ENCODE measurements at regions not wholly inside any gene's neighbourhood (a gene's known extent, or its start where the extent isn't known, plus 50 kb on each side); places are given as distances from the start of the nearest gene placed in this dataset.

DNA sequence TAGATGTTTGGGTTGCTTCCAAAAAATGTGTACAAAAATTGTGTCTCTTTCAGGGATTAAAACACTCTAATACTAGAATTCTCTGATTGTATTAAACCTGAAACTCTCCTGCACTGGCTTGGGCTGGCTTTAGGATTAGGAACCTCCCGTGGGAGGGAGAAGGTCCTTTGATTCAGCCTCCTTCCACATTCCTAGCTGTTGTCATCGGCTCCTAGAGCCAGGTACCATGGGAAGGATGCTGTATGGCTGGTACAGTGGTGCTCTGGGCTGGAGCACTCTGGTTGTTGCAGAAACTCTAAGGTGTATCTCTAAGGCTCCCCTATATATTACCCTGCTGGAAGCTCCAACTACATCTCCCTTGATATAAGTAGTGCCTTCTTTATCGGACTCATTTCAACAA is 245.2 kb upstream of the FOXK1 start:
- intact Hi-C loops (cut with DNase I), result no loop called here
- WGBS, 2 donors, result 38 to 53% methylated on average over 3 of the region's 3 CpGs

DNA sequence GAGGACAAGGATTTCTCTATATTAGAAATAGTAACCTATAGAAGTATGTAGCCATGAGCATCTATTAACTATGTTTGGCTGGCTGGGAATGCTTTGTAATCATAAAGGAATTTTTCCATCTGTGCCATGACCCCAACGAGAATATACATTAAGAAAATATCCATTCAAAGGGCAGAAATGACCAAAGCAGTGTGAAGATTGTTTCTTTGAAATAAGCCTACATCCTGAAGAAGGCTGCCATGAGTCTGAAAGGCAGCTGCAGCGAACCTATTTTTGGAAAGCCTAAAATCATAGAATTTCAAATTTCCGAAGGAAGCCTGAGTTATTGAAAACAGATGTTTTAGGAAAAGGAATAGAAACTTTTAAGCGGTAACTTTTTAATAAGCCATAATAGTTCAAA is 244.2 kb upstream of the FOXK1 start:
- no peak overlapping the region for H3K4me3 ChIP-seq

More for the DNA sequence above, 245.2 kb upstream of the FOXK1 start:
- H3K4me1 ChIP-seq, result no peaks in the 10 kb centered on the region
- H3K36me3 ChIP-seq, result no peaks in the 10 kb centered on the region
- H3K27me3 ChIP-seq, result peaks cover 0 to 47% (median 0%) of the 10 kb centered on the region in 4 donors
- DNase-seq, result no peak
- H3K4me3 ChIP-seq, result no peak overlapping the region
- no peak overlapping the region for H3K27ac ChIP-seq
- no peaks in the 10 kb centered on the region for H3K9me3 ChIP-seq
- TF ChIP-seq, protein P1, sequence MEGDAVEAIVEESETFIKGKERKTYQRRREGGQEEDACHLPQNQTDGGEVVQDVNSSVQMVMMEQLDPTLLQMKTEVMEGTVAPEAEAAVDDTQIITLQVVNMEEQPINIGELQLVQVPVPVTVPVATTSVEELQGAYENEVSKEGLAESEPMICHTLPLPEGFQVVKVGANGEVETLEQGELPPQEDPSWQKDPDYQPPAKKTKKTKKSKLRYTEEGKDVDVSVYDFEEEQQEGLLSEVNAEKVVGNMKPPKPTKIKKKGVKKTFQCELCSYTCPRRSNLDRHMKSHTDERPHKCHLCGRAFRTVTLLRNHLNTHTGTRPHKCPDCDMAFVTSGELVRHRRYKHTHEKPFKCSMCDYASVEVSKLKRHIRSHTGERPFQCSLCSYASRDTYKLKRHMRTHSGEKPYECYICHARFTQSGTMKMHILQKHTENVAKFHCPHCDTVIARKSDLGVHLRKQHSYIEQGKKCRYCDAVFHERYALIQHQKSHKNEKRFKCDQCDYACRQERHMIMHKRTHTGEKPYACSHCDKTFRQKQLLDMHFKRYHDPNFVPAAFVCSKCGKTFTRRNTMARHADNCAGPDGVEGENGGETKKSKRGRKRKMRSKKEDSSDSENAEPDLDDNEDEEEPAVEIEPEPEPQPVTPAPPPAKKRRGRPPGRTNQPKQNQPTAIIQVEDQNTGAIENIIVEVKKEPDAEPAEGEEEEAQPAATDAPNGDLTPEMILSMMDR (IDR thresholded peaks at IDR 0.05), result no peak
- TF ChIP-seq POLR2A (IDR thresholded peaks at IDR 0.05), result no peak

DNA sequence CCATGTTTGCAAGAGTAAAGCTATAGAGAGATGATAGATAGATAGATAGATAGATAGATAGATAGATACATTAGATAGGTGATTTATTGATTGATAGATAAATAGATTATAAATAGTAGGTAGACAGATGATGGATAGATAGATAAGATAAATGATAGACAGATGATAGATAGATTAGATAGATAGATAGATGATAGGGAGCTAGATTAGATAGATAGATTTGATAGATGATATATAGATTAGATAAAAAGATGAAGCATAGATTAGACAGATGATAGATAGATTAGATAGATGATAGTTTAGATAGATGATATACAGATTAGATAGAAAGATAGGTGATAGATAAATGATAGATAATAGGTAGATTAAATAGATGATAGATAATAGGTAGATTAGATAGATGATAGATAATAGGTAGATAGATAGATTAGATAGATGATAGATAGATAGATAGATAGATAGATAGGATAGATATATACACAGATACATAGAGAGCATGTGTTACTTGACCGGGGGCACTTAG is 243.3 kb upstream of the FOXK1 start:
- TF ChIP-seq, protein P1 (IDR thresholded peaks at IDR 0.05), result no peak
- no peak for TF ChIP-seq POLR2A (IDR thresholded peaks at IDR 0.05)
- no peaks in the 10 kb centered on the region for H3K36me3 ChIP-seq
- no peak overlapping the region for H3K4me3 ChIP-seq
- H3K27me3 ChIP-seq, result peaks cover 0 to 46% (median 0%) of the 10 kb centered on the region in 4 donors
- intact Hi-C loops (cut with DNase I), result no loop called here
- H3K9me3 ChIP-seq, result no peaks in the 10 kb centered on the region
- no peak overlapping the region for H3K27ac ChIP-seq
- DNase-seq, result no peak
- WGBS, 2 donors, result 72 to 84% methylated on average over 1 of the region's 1 CpG
- no peaks in the 10 kb centered on the region for H3K4me1 ChIP-seq

More for the DNA sequence above, 244.2 kb upstream of the FOXK1 start:
- DNase-seq, result no peak
- 38 to 65% methylated on average over 4 of the region's 4 CpGs for WGBS, 2 donors
- no peaks in the 10 kb centered on the region for H3K36me3 ChIP-seq
- no peak overlapping the region for H3K27ac ChIP-seq
- no peak for TF ChIP-seq POLR2A (IDR thresholded peaks at IDR 0.05)
- TF ChIP-seq, protein P1 (IDR thresholded peaks at IDR 0.05), result no peak
- H3K4me1 ChIP-seq, result no peaks in the 10 kb centered on the region
- peaks cover 0 to 47% (median 0%) of the 10 kb centered on the region in 4 donors for H3K27me3 ChIP-seq
- intact Hi-C loops (cut with DNase I), result no loop called here
- H3K9me3 ChIP-seq, result no peaks in the 10 kb centered on the region

DNA sequence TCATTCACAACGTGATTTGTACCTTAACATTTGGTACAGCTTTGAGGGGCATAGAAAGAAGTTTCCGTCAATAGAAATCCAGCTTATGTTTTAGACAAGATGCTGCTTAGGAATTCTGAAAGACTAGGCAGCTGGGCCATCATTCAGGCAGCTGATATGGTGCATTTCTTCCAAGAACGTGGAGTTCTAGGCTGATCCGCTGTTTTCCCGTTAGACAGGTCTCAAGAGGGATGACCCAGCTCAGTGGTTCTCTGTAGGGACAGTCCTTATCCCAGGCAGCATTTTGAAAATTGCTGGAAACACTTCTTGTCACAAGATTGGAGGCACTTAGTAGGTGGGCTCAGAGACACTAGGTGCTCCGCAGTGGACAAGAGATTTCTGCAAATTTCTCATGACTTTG is 242.7 kb upstream of the FOXK1 start:
- no peak for TF ChIP-seq POLR2A (IDR thresholded peaks at IDR 0.05)
- TF ChIP-seq, protein P1 (IDR thresholded peaks at IDR 0.05), result no peak

DNA sequence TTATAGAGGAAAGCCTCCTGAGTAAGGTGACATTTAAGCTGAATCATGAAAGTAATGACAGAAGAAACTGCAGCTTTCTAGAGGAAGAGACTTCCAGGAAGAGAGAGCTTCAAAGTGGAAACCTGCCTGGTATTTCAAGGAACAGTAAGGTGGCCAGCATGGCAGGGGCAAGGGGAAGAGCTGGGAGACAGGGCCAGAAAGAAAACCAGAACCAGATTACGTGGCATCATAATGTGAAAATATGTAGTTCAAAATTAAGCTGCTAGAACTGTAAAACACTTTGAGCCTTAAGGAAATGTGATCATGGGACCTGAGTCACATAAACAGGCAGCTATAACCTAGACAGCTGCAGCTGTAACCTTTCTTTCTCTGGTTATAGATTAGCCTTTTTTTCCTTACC is 238.0 kb upstream of the FOXK1 start:
- no peak overlapping the region for H3K4me3 ChIP-seq
- H3K27me3 ChIP-seq, result no peaks in the 10 kb centered on the region
- TF ChIP-seq, protein P1 (IDR thresholded peaks at IDR 0.05), result no peak
- TF ChIP-seq POLR2A (IDR thresholded peaks at IDR 0.05), result no peak
- no peak for DNase-seq
- 55 to 64% methylated on average over 1 of the region's 1 CpG for WGBS, 2 donors
- no peaks in the 10 kb centered on the region for H3K9me3 ChIP-seq
- no peak overlapping the region for H3K27ac ChIP-seq
- H3K4me1 ChIP-seq, result no peaks in the 10 kb centered on the region
- intact Hi-C loops (cut with DNase I), result no loop called here
- no peaks in the 10 kb centered on the region for H3K36me3 ChIP-seq

More for the DNA sequence above, 242.7 kb upstream of the FOXK1 start:
- DNase-seq, result no peak
- H3K36me3 ChIP-seq, result no peaks in the 10 kb centered on the region
- no peak overlapping the region for H3K4me3 ChIP-seq
- H3K27ac ChIP-seq, result no peak overlapping the region
- 69% methylated on average over 5 to 6 of the region's 6 CpGs for WGBS, 2 donors
- peaks cover 0 to 39% (median 0%) of the 10 kb centered on the region in 4 donors for H3K27me3 ChIP-seq
- no peaks in the 10 kb centered on the region for H3K4me1 ChIP-seq
- H3K9me3 ChIP-seq, result no peaks in the 10 kb centered on the region
- intact Hi-C loops (cut with DNase I), result no loop called here

Measured in esophagus squamous epithelium (tissue), 5 donors.